Nephron (organoid): ENCODE measurements at regions not wholly inside any gene's neighbourhood (a gene's known extent, or its start where the extent isn't known, plus 50 kb on each side); places are given as distances from the start of the nearest gene placed in this dataset.

Source experiments
- H3K27ac Mint-ChIP-seq, 3 experiments: 2 replicates each; pipeline ENCODE4 v1.8.0; 2020; ENCODE audit warnings: mixed read lengths in 3 of 3, mild to moderate bottlenecking in 2 of 3, moderate library complexity in 1 of 3
- H3K27me3 Mint-ChIP-seq: 2 replicates; pipeline ENCODE4 v1.8.0; 2021; ENCODE audit warnings: low read depth, mild to moderate bottlenecking, moderate library complexity, mixed read lengths
- H3K36me3 Mint-ChIP-seq: 2 replicates; pipeline ENCODE4 v1.8.0; 2020; ENCODE audit warnings: low read depth, mixed read lengths
- H3K4me1 Mint-ChIP-seq: 2 replicates; pipeline ENCODE4 v1.8.0; 2020; ENCODE audit warnings: mixed read lengths
- H3K4me3 Mint-ChIP-seq, 3 experiments: 2 replicates each; pipeline ENCODE4 v1.8.0; 2020; ENCODE audit warnings: mild to moderate bottlenecking in 3 of 3, mixed read lengths in 3 of 3, moderate library complexity in 2 of 3
- H3K9me3 Mint-ChIP-seq: 2 replicates; pipeline ENCODE4 v1.8.0; 2020; ENCODE audit warnings: mixed read lengths
- CTCF ChIP-seq, 3 experiments: fragments of 200-600 bp; sonication (generic); IDR thresholded peaks; one replicate each; pipeline ENCODE4 v1.5.0; 2021; ENCODE audit warnings: antibody characterized with exemption in 3 of 3; ENCODE audit not compliant: unreplicated experiment in 3 of 3

- no peaks in the 10 kb centered on the region for H3K4me1 Mint-ChIP-seq
- no peaks in the 10 kb centered on the region for H3K27me3 Mint-ChIP-seq
These were observed 264.8 kb upstream of the FSIP2 start for GRCh38 chr2:185473838-185474237.

GRCh38 chr2:185475914-185476313, 262.7 kb upstream of the FSIP2 start:
- Mint-ChIP-seq H3K27ac (no peak overlapping the region), H3K9me3 (no peaks in the 10 kb centered on the region), H3K4me1 (no peaks in the 10 kb centered on the region), H3K27me3 (no peaks in the 10 kb centered on the region), H3K36me3 (peaks cover 18% of the 10 kb centered on the region), H3K4me3 (no peak overlapping the region)
- no peak for TF ChIP-seq CTCF (IDR thresholded peaks at IDR 0.05; ENCODE audit: unreplicated experiment in 3 of 3)

More at GRCh38 chr2:185473838-185474237, 264.8 kb upstream of the FSIP2 start:
- Mint-ChIP-seq H3K27ac (no peak overlapping the region), H3K4me3 (no peak overlapping the region), H3K9me3 (no peaks in the 10 kb centered on the region), H3K36me3 (peaks cover 23% of the 10 kb centered on the region)
- TF ChIP-seq CTCF (IDR thresholded peaks at IDR 0.05; ENCODE audit: unreplicated experiment in 3 of 3), result no peak

- no peaks in the 10 kb centered on the region for H3K4me1 Mint-ChIP-seq
- H3K36me3 Mint-ChIP-seq, result peaks cover 23% of the 10 kb centered on the region
- peak overlapping the region in 1 of 3 experiments; percentile 28 for H3K27ac Mint-ChIP-seq
- H3K4me3 Mint-ChIP-seq, result no peak overlapping the region
- H3K9me3 Mint-ChIP-seq, result peaks cover 2% of the 10 kb centered on the region
- H3K27me3 Mint-ChIP-seq, result no peaks in the 10 kb centered on the region
- no peak for TF ChIP-seq CTCF (IDR thresholded peaks at IDR 0.05; ENCODE audit: unreplicated experiment in 3 of 3)
These were observed 261.2 kb upstream of the FSIP2 start for GRCh38 chr2:185477452-185477851.

GRCh38 chr2:185484602-185485001, 254.0 kb upstream of the FSIP2 start:
- peaks cover 52% of the 10 kb centered on the region for H3K36me3 Mint-ChIP-seq
- no peak overlapping the region for H3K4me3 Mint-ChIP-seq
- no peaks in the 10 kb centered on the region for H3K27me3 Mint-ChIP-seq
- no peak overlapping the region for H3K27ac Mint-ChIP-seq
- peaks cover 6% of the 10 kb centered on the region for H3K9me3 Mint-ChIP-seq
- TF ChIP-seq CTCF (IDR thresholded peaks at IDR 0.05; ENCODE audit: unreplicated experiment in 3 of 3), result no peak
- H3K4me1 Mint-ChIP-seq, result no peaks in the 10 kb centered on the region

- Mint-ChIP-seq H3K9me3 (peaks cover 29% of the 10 kb centered on the region), H3K27me3 (no peaks in the 10 kb centered on the region), H3K4me3 (no peak overlapping the region), H3K36me3 (peaks cover 62% of the 10 kb centered on the region), H3K27ac (no peak overlapping the region), H3K4me1 (no peaks in the 10 kb centered on the region)
- TF ChIP-seq CTCF (IDR thresholded peaks at IDR 0.05; ENCODE audit: unreplicated experiment in 3 of 3), result no peak
These were observed 236.3 kb upstream of the FSIP2 start for GRCh38 chr2:185502351-185502750.

GRCh38 chr2:185507719-185508118, 230.9 kb upstream of the FSIP2 start:
- Mint-ChIP-seq H3K36me3 (peaks cover 72% of the 10 kb centered on the region), H3K4me3 (no peak overlapping the region), H3K27ac (peak overlapping the region in 1 of 3 experiments; percentile 16), H3K9me3 (peaks cover 49% of the 10 kb centered on the region), H3K4me1 (no peaks in the 10 kb centered on the region), H3K27me3 (no peaks in the 10 kb centered on the region)
- TF ChIP-seq CTCF (IDR thresholded peaks at IDR 0.05; ENCODE audit: unreplicated experiment in 3 of 3), result no peak
